22Rv1 (cell line): ENCODE measurements at regions not wholly inside any gene's neighbourhood (a gene's known extent, or its start where the extent isn't known, plus 50 kb on each side); places are given as distances from the start of the nearest gene placed in this dataset.

ENCODE experiments used
- H3K27ac ChIP-seq: fragments of 450-650 bp; 2 replicates; pipeline ENCODE4 v1.5.1; 2017
- CTCF ChIP-seq: fragments of 450-650 bp; IDR thresholded peaks from 2 replicates; pipeline ENCODE4 v1.5.1; 2017; ENCODE audit warnings: mild to moderate bottlenecking
- ZFX ChIP-seq: fragments of 450-650 bp; IDR thresholded peaks from 2 replicates; pipeline ENCODE4 v1.6.1; 2017; ENCODE audit warnings: antibody characterized with exemption, borderline replicate concordance

- TF ChIP-seq CTCF = no peak
- no peak for TF ChIP-seq ZFX
These were observed 360.1 kb upstream of the C9orf72 start for GRCh38 chr9:27933210-27934025.

GRCh38 chr9:27934471-27934870, 361.2 kb upstream of the C9orf72 start:
- no peak for TF ChIP-seq ZFX
- H3K27ac ChIP-seq = no peak overlapping the region

More at GRCh38 chr9:27933210-27934025, 360.1 kb upstream of the C9orf72 start:
- H3K27ac ChIP-seq = no peak overlapping the region

GRCh38 chr9:27939186-27939585, 365.9 kb upstream of the C9orf72 start:
- TF ChIP-seq ZFX (no peak), CTCF (no peak)
- no peak overlapping the region for H3K27ac ChIP-seq

GRCh38 chr9:27940535-27940934, 367.3 kb upstream of the C9orf72 start:
- TF ChIP-seq CTCF = no peak
- TF ChIP-seq ZFX = no peak
- H3K27ac ChIP-seq = no peak overlapping the region

- no peak for TF ChIP-seq CTCF
- no peak for TF ChIP-seq ZFX
- H3K27ac ChIP-seq = no peak overlapping the region
These were observed 370.2 kb upstream of the C9orf72 start for GRCh38 chr9:27943501-27943900.

GRCh38 chr9:27945386-27945785, 372.1 kb upstream of the C9orf72 start:
- TF ChIP-seq ZFX (no peak), CTCF (no peak)
- H3K27ac ChIP-seq = no peak overlapping the region

- no peak overlapping the region for H3K27ac ChIP-seq
These were observed 377.1 kb upstream of the C9orf72 start for GRCh38 chr9:27950382-27950781.

More at GRCh38 chr9:27950382-27950781, 377.1 kb upstream of the C9orf72 start:
- TF ChIP-seq ZFX (no peak), CTCF (no peak)
